K562 (cell line): ENCODE measurements at regions not wholly inside any gene's neighbourhood (a gene's known extent, or its start where the extent isn't known, plus 50 kb on each side); places are given as distances from the start of the nearest gene placed in this dataset.

Source experiments
- ATAC-seq: fragments of 200-7000 bp; cut with Tn5 transposase; 3 replicates; pipeline ENCODE4 v1.9.1; 2020; ENCODE audit warnings: moderate library complexity
- BruUV-seq: library from RNA; stranded (reverse); fragments of 400-500 nt; replicated peaks from 2 replicates; lab custom pipeline; 2021; lab: Mats Ljungman, UMichigan
- CTCF ChIA-PET: fragments of 300-600 bp; formaldehyde crosslinking; extraction: SDS; loops from one replicate; lab custom pipeline; 2021; ENCODE audit warnings: low intra/inter-chr PET ratio; lab: Yijun Ruan, JAX
- POLR2A ChIA-PET: fragments of 300-600, 350-650 bp; sonication (Branson Sonifier 250); formaldehyde crosslinking; extraction: SDS; loops from one replicate; lab custom pipeline; 2021; ENCODE audit warnings: antibody characterized with exemption, inconsistent platforms; lab: Yijun Ruan, JAX
- DNase-seq, 4 experiments: peaks; one replicate each; pipeline versions ENCODE4 v3.0.0 to v3.0.0-alpha.2; 2011 to 2018; ENCODE audit warnings: low spot score in 3 of 4, mixed read lengths in 3 of 4; ENCODE audit errors: extremely low read depth in 1 of 4
- FAIRE-seq: peaks from 2 replicates; lab custom pipeline; 2011; peaks lifted over from hg19 to GRCh38; lab: Jason Lieb, UNC
- H2AFZ ChIP-seq: 2 replicates; pipeline ENCODE4 v1.6.0; 2011; ENCODE audit warnings: low read depth, low read length, control low read depth, inconsistent platforms
- H3K27ac ChIP-seq: fragments of 200-600 bp; 3 replicates; pipeline ENCODE4 v1.8.0; 2011; ENCODE audit warnings: low read depth, mild to moderate bottlenecking, control low read depth, inconsistent platforms, low read length, moderate library complexity, mixed read lengths; ENCODE audit errors: extremely low read depth
- H3K27me3 ChIP-seq, 2 experiments: fragments of 300-600 bp in 1 of 2; 2 replicates in 1 of 2; 3 replicates in 1 of 2; pipeline versions ENCODE4 v1.6.0 to v1.8.0; 2011; ENCODE audit warnings: inconsistent platforms in 2 of 2, low read length in 2 of 2, mild to moderate bottlenecking in 1 of 2, mixed read lengths in 1 of 2, moderate library complexity in 1 of 2; ENCODE audit not compliant: control insufficient read depth in 2 of 2, insufficient read depth in 2 of 2
- H3K36me3 ChIP-seq: fragments of 300-600 bp; 3 replicates; pipeline ENCODE4 v1.8.0; 2011; ENCODE audit warnings: mild to moderate bottlenecking, low read length, inconsistent platforms; ENCODE audit not compliant: control insufficient read depth, insufficient read depth
- H3K4me1 ChIP-seq, 2 experiments: fragments of 200-600 bp in 1 of 2; replicated peaks in 1 of 2; 2 replicates in 1 of 2; 3 replicates in 1 of 2; pipeline versions ENCODE4 v1.5.1 to v1.8.0; 2011; ENCODE audit warnings: inconsistent platforms in 2 of 2, low read length in 2 of 2, mild to moderate bottlenecking in 1 of 2, mixed read lengths in 1 of 2, moderate library complexity in 1 of 2; ENCODE audit not compliant: control insufficient read depth in 2 of 2, insufficient read depth in 2 of 2
- H3K4me2 ChIP-seq: 2 replicates; pipeline ENCODE4 v1.6.1; 2011; ENCODE audit warnings: low read length, control low read depth, inconsistent platforms, mixed read lengths; ENCODE audit not compliant: insufficient read depth
- H3K4me3 ChIP-seq: fragments of 200-600 bp; sonication (generic), shearing (Covaris generic); 2 replicates; pipeline ENCODE4 v1.5.1; 2016; ENCODE audit warnings: control low read depth, inconsistent platforms
- H3K79me2 ChIP-seq: fragments of 200-600 bp; 3 replicates; pipeline ENCODE4 v1.8.0; 2011; ENCODE audit warnings: low read length, inconsistent platforms; ENCODE audit not compliant: control insufficient read depth, insufficient read depth
- H3K9ac ChIP-seq, 2 experiments: 2 replicates each; pipeline versions ENCODE4 v1.6.0 to v1.6.1; 2011; ENCODE audit warnings: low read depth in 2 of 2, low read length in 2 of 2, control low read depth in 1 of 2, inconsistent platforms in 1 of 2, mild to moderate bottlenecking in 1 of 2, mixed read lengths in 1 of 2; ENCODE audit not compliant: insufficient read depth in 1 of 2
- H3K9me1 ChIP-seq: one replicate; pipeline ENCODE4 v1.6.0; 2011; ENCODE audit warnings: inconsistent platforms, mild to moderate bottlenecking, low read length, moderate library complexity; ENCODE audit not compliant: control insufficient read depth, insufficient read depth
- H3K9me3 ChIP-seq: replicated peaks from 2 replicates; pipeline ENCODE4 v1.5.1; 2011; ENCODE audit warnings: low read depth, low read length, inconsistent platforms; ENCODE audit not compliant: control insufficient read depth, insufficient read depth
- H4K20me1 ChIP-seq: replicated peaks from 2 replicates; pipeline ENCODE4 v1.6.1; 2011; ENCODE audit warnings: low read length, inconsistent platforms, mixed read lengths; ENCODE audit not compliant: control insufficient read depth, insufficient read depth
- BDP1 ChIP-seq: IDR thresholded peaks from 3 replicates; pipeline ENCODE4 v1.6.1; 2011; ENCODE audit not compliant: insufficient read length, insufficient read depth
- CTCFL ChIP-seq: IDR thresholded peaks from 2 replicates; pipeline ENCODE4 v1.6.1; 2011; ENCODE audit warnings: borderline replicate concordance, low read depth, mild to moderate bottlenecking, moderate library complexity, low read length; ENCODE audit not compliant: insufficient read depth, poor library complexity, severe bottlenecking
- FOS ChIP-seq: IDR thresholded peaks from 3 replicates; pipeline ENCODE4 v1.6.1; 2011; ENCODE audit not compliant: insufficient read length; ENCODE audit errors: extremely low read depth
- HDAC1 ChIP-seq, 2 experiments: fragments of 450-650 bp; IDR thresholded peaks; 2 replicates each; pipeline ENCODE4 v1.6.1; 2016 to 2017; ENCODE audit warnings: inconsistent platforms in 1 of 2, mild to moderate bottlenecking in 1 of 2, moderate library complexity in 1 of 2
- HDAC8 ChIP-seq: fragments of 450-650 bp; IDR thresholded peaks from 2 replicates; pipeline ENCODE4 v1.6.1; 2016; ENCODE audit warnings: mild to moderate bottlenecking, missing genetic modification characterization, moderate library complexity, missing compliant biosample characterization
- HMBOX1 ChIP-seq: sonication (generic); IDR thresholded peaks from 2 replicates; pipeline ENCODE4 v1.6.1; 2016
- HNRNPL ChIP-seq: fragments of 200-400 bp; formaldehyde crosslinking; IDR thresholded peaks from 2 replicates; pipeline ENCODE4 v1.6.1; 2017; ENCODE audit warnings: low read depth, mild to moderate bottlenecking, low read length
- MYBL2 ChIP-seq, 2 experiments: fragments of 450-650 bp in 1 of 2; sonication (generic) in 1 of 2; formaldehyde crosslinking in 1 of 2; IDR thresholded peaks; 2 replicates each; pipeline versions ENCODE4 v1.6.1 to v1.8.1; 2017 to 2022; ENCODE audit warnings: borderline replicate concordance in 1 of 2, inconsistent platforms in 1 of 2, low read depth in 1 of 2, mild to moderate bottlenecking in 1 of 2, missing genetic modification reagents in 1 of 2, moderate library complexity in 1 of 2
- RCOR1 ChIP-seq, 2 experiments: IDR thresholded peaks; 2 replicates each; pipeline ENCODE4 v1.6.1; 2012; ENCODE audit warnings: low read depth in 2 of 2, low read length in 2 of 2, borderline replicate concordance in 1 of 2, improper control_type of control experiment in 1 of 2
- RFX1 ChIP-seq: fragments of 450-650 bp; IDR thresholded peaks from 2 replicates; pipeline ENCODE4 v1.6.1; 2016; ENCODE audit warnings: mild to moderate bottlenecking, moderate library complexity
- SIN3A ChIP-seq, 2 experiments: fragments of 150-350 bp in 1 of 2; IDR thresholded peaks; 2 replicates each; pipeline ENCODE4 v1.6.1; 2011 to 2016; ENCODE audit warnings: borderline replicate concordance in 2 of 2, low read depth in 2 of 2, low read length in 2 of 2, mild to moderate bottlenecking in 2 of 2, moderate library complexity in 2 of 2; ENCODE audit not compliant: control insufficient read depth in 1 of 2
- SIX5 ChIP-seq, 2 experiments: IDR thresholded peaks; 2 replicates each; pipeline ENCODE4 v1.6.1; 2011; ENCODE audit warnings: low read length in 2 of 2, borderline replicate concordance in 1 of 2, low read depth in 1 of 2, mild to moderate bottlenecking in 1 of 2, moderate library complexity in 1 of 2; ENCODE audit not compliant: insufficient read depth in 1 of 2
- STAT5B ChIP-seq: fragments of 250-450 bp; sonication (Bioruptor Pico); IDR thresholded peaks from 2 replicates; pipeline ENCODE4 v1.8.0; 2021; ENCODE audit warnings: mild to moderate bottlenecking, inconsistent platforms
- ZBED1 ChIP-seq: IDR thresholded peaks from 2 replicates; pipeline ENCODE4 v1.6.1; 2014
- ZMIZ1 ChIP-seq, 2 experiments: fragments of 150-350 bp in 1 of 2; IDR thresholded peaks; 2 replicates each; pipeline ENCODE4 v1.6.1; 2012 to 2016; ENCODE audit warnings: low read depth in 2 of 2, low read length in 2 of 2, mild to moderate bottlenecking in 1 of 2, moderate library complexity in 1 of 2
- ZNF274 ChIP-seq: IDR thresholded peaks from 2 replicates; pipeline ENCODE4 v1.6.1; 2011; ENCODE audit warnings: low read depth, mild to moderate bottlenecking, low read length, moderate library complexity, borderline replicate concordance
- ZNF57 ChIP-seq: fragments of 450-650 bp; formaldehyde crosslinking; IDR thresholded peaks from 2 replicates; pipeline ENCODE4 v1.4.0; 2020; ENCODE audit warnings: mild to moderate bottlenecking, moderate library complexity
- WGBS: fragments of 100-300 bp; shearing (Covaris generic); methylation state at CpG from one replicate; pipeline ENCODE4 v1.1.6; 2016; ENCODE audit warnings: low coverage, mixed read lengths; ENCODE audit not compliant: insufficient coverage; ENCODE audit errors: missing lambda C conversion rate; 5-methylcytosine and 5-hydroxymethylcytosine counted together
- in situ Hi-C: fragments of 300-500 bp; cut with MboI; formaldehyde crosslinking; loops from 4 replicates; pipeline ENCODE4 v1.15.0; 2018; ENCODE audit warnings: inconsistent platforms, mixed read lengths
- intact Hi-C: fragments of 100-400 bp; cut with micrococcal nuclease; formaldehyde crosslinking; loops from 2 replicates; pipeline ENCODE4 v1.14.2; 2022

GRCh38 chr9:115740986-115741385 is 412.6 kb upstream of the PAPPA start:
- ChIA-PET POLR2A (interaction anchor here (0.6 kb wide), 1 partner anchor 66 kb away, joined by 3 read pairs; no protein-coding TSS in a partner anchor), CTCF (no interaction called here)
- FAIRE-seq: no peak
- H3K79me2 ChIP-seq: no peaks in the 10 kb centered on the region
- H3K9me3 ChIP-seq: no peaks in the 10 kb centered on the region
- no peaks in the 10 kb centered on the region for H3K4me1 ChIP-seq
- ATAC-seq: no peak
- no peak for DNase-seq
- H3K9ac ChIP-seq: no peak overlapping the region
- no peak overlapping the region for H3K27ac ChIP-seq
- H3K4me3 ChIP-seq: no peak overlapping the region
- H4K20me1 ChIP-seq: no peaks in the 10 kb centered on the region
- H3K27me3 ChIP-seq: no peaks in the 10 kb centered on the region
- no peaks in the 10 kb centered on the region for H3K9me1 ChIP-seq
- in situ Hi-C loops: no loop called here
- H3K4me2 ChIP-seq: no peak overlapping the region
- no peaks in the 10 kb centered on the region for H3K36me3 ChIP-seq
- intact Hi-C loops: no loop called here
- H2AFZ ChIP-seq: no peak overlapping the region
- BruUV-seq: no TSS peak
- 0% methylated on average over 1 of the region's 1 CpG for WGBS
- TF ChIP-seq SIX5 (IDR thresholded peaks at IDR 0.05; ENCODE audit: borderline replicate concordance in 1 of 2, insufficient read depth in 1 of 2, low read depth in 1 of 2, low read length in 2 of 2) (no peak), HMBOX1 (no peak), ZNF57 (CRISPR knock-in tag) (no peak), HDAC1 (IDR thresholded peaks at IDR 0.05) (no peak), CTCFL (no peak), HNRNPL (no peak), RFX1 (no peak), STAT5B (no peak), HDAC8 (tag) (no peak), SIN3A (IDR thresholded peaks at IDR 0.05; ENCODE audit: borderline replicate concordance in 2 of 2, control insufficient read depth in 1 of 2, low read depth in 2 of 2, low read length in 2 of 2) (no peak), MYBL2 (IDR thresholded peaks at IDR 0.05; ENCODE audit: low read depth) (no peak), MYBL2 (CRISPR knock-in tag; IDR thresholded peaks at IDR 0.05; ENCODE audit: borderline replicate concordance) (no peak), BDP1 (no peak), FOS (no peak), ZNF274 (no peak), ZBED1 (no peak), RCOR1 (IDR thresholded peaks at IDR 0.05; ENCODE audit: borderline replicate concordance in 1 of 2, low read depth in 2 of 2, low read length in 2 of 2) (no peak), ZMIZ1 (IDR thresholded peaks at IDR 0.05; ENCODE audit: low read depth in 2 of 2, low read length in 2 of 2) (no peak)
